ENCODE measurements at regions not wholly inside any gene's neighbourhood (a gene's known extent, or its start where the extent isn't known, plus 50 kb on each side); places are given as distances from the start of the nearest gene placed in this dataset.

- intact Hi-C loops (cut with micrococcal nuclease): no loop called here
- H3K4me3 Mint-ChIP-seq: no peak overlapping the region
- ATAC-seq (ENCODE audit: low read depth): no peak
Measured at GRCh38 chr1:187837787-187838186, 1009.0 kb downstream of the PLA2G4A start.

GRCh38 chr1:187838335-187839293 lies 1009.9 kb downstream of the PLA2G4A start:
- ATAC-seq (ENCODE audit: low read depth): no peak
- no peaks in the 10 kb centered on the region for H3K27me3 Mint-ChIP-seq
- H3K4me1 Mint-ChIP-seq: no peaks in the 10 kb centered on the region
- H3K27ac Mint-ChIP-seq: no peak overlapping the region
- no peak overlapping the region for H3K4me3 Mint-ChIP-seq
- TF ChIP-seq CTCF (IDR thresholded peaks at IDR 0.05): no peak
- ChIA-PET POLR2A (no interaction called here), CTCF (no interaction called here)
- no peaks in the 10 kb centered on the region for H3K36me3 Mint-ChIP-seq (ENCODE audit: low read depth)
- H3K9me3 Mint-ChIP-seq: peaks cover 17% of the 10 kb centered on the region
- intact Hi-C loops (cut with micrococcal nuclease): no loop called here
- DNase-seq: no peak

More at GRCh38 chr1:187837787-187838186, 1009.0 kb downstream of the PLA2G4A start:
- Mint-ChIP-seq H3K27me3 (no peaks in the 10 kb centered on the region), H3K36me3 (ENCODE audit: low read depth) (no peaks in the 10 kb centered on the region), H3K4me1 (no peaks in the 10 kb centered on the region), H3K27ac (no peak overlapping the region), H3K9me3 (peaks cover 17% of the 10 kb centered on the region)
- POLR2A ChIA-PET: no interaction called here
- no peak for DNase-seq
- TF ChIP-seq CTCF (IDR thresholded peaks at IDR 0.05): no peak
- CTCF ChIA-PET: no interaction called here

GRCh38 chr1:187839873-187840272 lies 1011.1 kb downstream of the PLA2G4A start:
- Mint-ChIP-seq H3K27ac (no peak overlapping the region), H3K4me3 (no peak overlapping the region), H3K27me3 (no peaks in the 10 kb centered on the region), H3K9me3 (peaks cover 15% of the 10 kb centered on the region), H3K4me1 (no peaks in the 10 kb centered on the region), H3K36me3 (ENCODE audit: low read depth) (no peaks in the 10 kb centered on the region)
- CTCF ChIA-PET: no interaction called here
- no peak for TF ChIP-seq CTCF (IDR thresholded peaks at IDR 0.05)
- intact Hi-C loops (cut with micrococcal nuclease): no loop called here
- no peak for ATAC-seq (ENCODE audit: low read depth)
- POLR2A ChIA-PET: no interaction called here
- no peak for DNase-seq

GRCh38 chr1:187840557-187840956 lies 1011.8 kb downstream of the PLA2G4A start:
- Mint-ChIP-seq H3K4me3 (no peak overlapping the region), H3K4me1 (no peaks in the 10 kb centered on the region), H3K27me3 (no peaks in the 10 kb centered on the region), H3K36me3 (ENCODE audit: low read depth) (no peaks in the 10 kb centered on the region), H3K27ac (no peak overlapping the region), H3K9me3 (peaks cover 15% of the 10 kb centered on the region)
- TF ChIP-seq CTCF (IDR thresholded peaks at IDR 0.05): no peak
- DNase-seq: no peak
- CTCF ChIA-PET: no interaction called here
- ATAC-seq (ENCODE audit: low read depth): no peak
- POLR2A ChIA-PET: no interaction called here
- intact Hi-C loops (cut with micrococcal nuclease): no loop called here

- no peak for ATAC-seq (ENCODE audit: low read depth)
- DNase-seq: no peak
- no peaks in the 10 kb centered on the region for H3K4me1 Mint-ChIP-seq
- H3K27me3 Mint-ChIP-seq: no peaks in the 10 kb centered on the region
- no peak overlapping the region for H3K27ac Mint-ChIP-seq
- ChIA-PET POLR2A (no interaction called here), CTCF (no interaction called here)
- TF ChIP-seq CTCF (IDR thresholded peaks at IDR 0.05): no peak
- no peak overlapping the region for H3K4me3 Mint-ChIP-seq
- peaks cover 18% of the 10 kb centered on the region for H3K9me3 Mint-ChIP-seq
- H3K36me3 Mint-ChIP-seq (ENCODE audit: low read depth): no peaks in the 10 kb centered on the region
- intact Hi-C loops (cut with micrococcal nuclease): no loop called here
Measured at GRCh38 chr1:187842406-187843165, 1013.8 kb downstream of the PLA2G4A start.

Data from activated B cell treated with CpG ODN at 0.5 μM for 24 hours (primary cell).